Choroid plexus epithelial cell (primary cell): ENCODE measurements at regions not wholly inside any gene's neighbourhood (a gene's known extent, or its start where the extent isn't known, plus 50 kb on each side); places are given as distances from the start of the nearest gene placed in this dataset.

Experiments
- DNase-seq: peaks from one replicate; pipeline ENCODE4 v3.0.0-alpha.2; 2010; ENCODE audit warnings: low read depth
- H3K4me3 ChIP-seq: 2 replicates; pipeline ENCODE4 v1.5.1; 2011; ENCODE audit warnings: low read depth, mild to moderate bottlenecking, control low read depth, low read length, moderate library complexity
- CTCF ChIP-seq: conservative IDR thresholded peaks from 2 replicates; pipeline ENCODE4 v1.5.1; 2011; ENCODE audit warnings: low read depth, mild to moderate bottlenecking, control low read depth, inconsistent platforms, low read length, moderate library complexity

GRCh38 chr18:66440433-66440832 is 163.5 kb downstream of the CDH19 start:
- H3K4me3 ChIP-seq, result no peak overlapping the region
- no peak for DNase-seq
- TF ChIP-seq CTCF, result no peak

- no peak for TF ChIP-seq CTCF
- no peak overlapping the region for H3K4me3 ChIP-seq
- DNase-seq, result no peak
These were observed 164.2 kb downstream of the CDH19 start for GRCh38 chr18:66439670-66440069.

GRCh38 chr18:66438711-66439536 is 165.0 kb downstream of the CDH19 start:
- TF ChIP-seq CTCF, result no peak
- DNase-seq, result no peak
- H3K4me3 ChIP-seq, result no peak overlapping the region

GRCh38 chr18:66432636-66433035 is 171.3 kb downstream of the CDH19 start:
- DNase-seq, result no peak
- no peak overlapping the region for H3K4me3 ChIP-seq
- TF ChIP-seq CTCF, result no peak

- no peak for DNase-seq
- TF ChIP-seq CTCF, result no peak
- no peak overlapping the region for H3K4me3 ChIP-seq
These were observed 175.1 kb downstream of the CDH19 start for GRCh38 chr18:66428795-66429194.

GRCh38 chr18:66419400-66419799 is 184.5 kb downstream of the CDH19 start:
- TF ChIP-seq CTCF, result no peak
- no peak overlapping the region for H3K4me3 ChIP-seq
- no peak for DNase-seq

- DNase-seq, result no peak
- H3K4me3 ChIP-seq, result no peak overlapping the region
These were observed 193.2 kb downstream of the CDH19 start for GRCh38 chr18:66410692-66411091.

More at GRCh38 chr18:66410692-66411091, 193.2 kb downstream of the CDH19 start:
- no peak for TF ChIP-seq CTCF
